WTC11 (cell line): ENCODE measurements at regions not wholly inside any gene's neighbourhood (a gene's known extent, or its start where the extent isn't known, plus 50 kb on each side); places are given as distances from the start of the nearest gene placed in this dataset.
"Not testable (repeated sequence)": the region's sequence is repeated elsewhere in the genome, so short reads cannot be mapped to it uniquely, and the experiment has no call there.

Experiments
- ATAC-seq: fragments of 200-7000 bp; cut with Tn5 transposase; 2 replicates; pipeline ENCODE4 v1.10.0; 2021; ENCODE audit warnings: mild to moderate bottlenecking, moderate library complexity
- CTCF ChIA-PET: fragments of 300-600 bp; sonication (Branson Sonifier 250); formaldehyde crosslinking; loops from one replicate; lab custom pipeline; 2021; ENCODE audit warnings: antibody characterized with exemption; lab: Charles Lee
- POLR2A ChIA-PET: fragments of 350-600 bp; sonication (Branson Sonifier 250); formaldehyde crosslinking; loops from one replicate; lab custom pipeline; 2021; ENCODE audit warnings: antibody characterized with exemption; lab: Charles Lee
- DNase-seq: peaks from one replicate; pipeline ENCODE4 v3.0.0; 2021; ENCODE audit warnings: low spot score
- H3K27ac Mint-ChIP-seq: 2 replicates; pipeline ENCODE4 v1.8.0; 2021; ENCODE audit warnings: mixed read lengths
- H3K27me3 Mint-ChIP-seq: 2 replicates; pipeline ENCODE4 v1.8.0; 2021; ENCODE audit warnings: low read depth, mild to moderate bottlenecking, moderate library complexity, mixed read lengths
- H3K36me3 Mint-ChIP-seq: 2 replicates; pipeline ENCODE4 v1.8.0; 2021; ENCODE audit warnings: mixed read lengths
- H3K4me1 Mint-ChIP-seq: 2 replicates; pipeline ENCODE4 v1.8.0; 2022; ENCODE audit warnings: mixed read lengths
- H3K4me3 Mint-ChIP-seq: 2 replicates; pipeline ENCODE4 v1.8.0; 2021; ENCODE audit warnings: mild to moderate bottlenecking, moderate library complexity, mixed read lengths
- H3K9me3 Mint-ChIP-seq: 2 replicates; pipeline ENCODE4 v1.8.0; 2021; ENCODE audit warnings: mixed read lengths
- AR ChIP-seq: fragments of 250-450 bp; sonication (Bioruptor Pico); IDR thresholded peaks from 2 replicates; pipeline ENCODE4 v1.9.0; 2021; ENCODE audit warnings: mild to moderate bottlenecking
- E2F4 ChIP-seq: sonication (generic); formaldehyde crosslinking; IDR thresholded peaks from 2 replicates; pipeline ENCODE4 v1.8.1; 2022; ENCODE audit warnings: low read depth, mild to moderate bottlenecking, moderate library complexity, missing genetic modification reagents, borderline replicate concordance
- E2F5 ChIP-seq: sonication (generic); formaldehyde crosslinking; IDR thresholded peaks from 2 replicates; pipeline ENCODE4 v1.8.1; 2022; ENCODE audit warnings: mild to moderate bottlenecking, moderate library complexity, missing genetic modification reagents
- ETV6 ChIP-seq: sonication (generic); formaldehyde crosslinking; IDR thresholded peaks from 2 replicates; pipeline ENCODE4 v1.8.1; 2022; ENCODE audit warnings: mild to moderate bottlenecking, missing genetic modification reagents
- FOXJ3 ChIP-seq: sonication (generic); formaldehyde crosslinking; IDR thresholded peaks from 2 replicates; pipeline ENCODE4 v1.9.0; 2021; ENCODE audit warnings: missing genetic modification reagents, mild to moderate bottlenecking, borderline replicate concordance
- FOXK1 ChIP-seq: sonication (generic); formaldehyde crosslinking; IDR thresholded peaks from 2 replicates; pipeline ENCODE4 v1.8.0; 2022; ENCODE audit warnings: mild to moderate bottlenecking, moderate library complexity, missing genetic modification reagents
- JUN ChIP-seq: sonication (generic); formaldehyde crosslinking; IDR thresholded peaks from 2 replicates; pipeline ENCODE4 v1.8.0; 2023; ENCODE audit warnings: mild to moderate bottlenecking, missing genetic modification reagents
- MYBL2 ChIP-seq: sonication (generic); formaldehyde crosslinking; IDR thresholded peaks from 2 replicates; pipeline ENCODE4 v1.8.1; 2023; ENCODE audit warnings: mild to moderate bottlenecking, moderate library complexity, missing genetic modification reagents
- NR2C2 ChIP-seq: sonication (generic); formaldehyde crosslinking; IDR thresholded peaks from 2 replicates; pipeline ENCODE4 v1.8.0; 2022; ENCODE audit warnings: mild to moderate bottlenecking, missing genetic modification reagents
- SOX15 ChIP-seq: fragments of 250-450 bp; sonication (Bioruptor Pico); IDR thresholded peaks from 2 replicates; pipeline ENCODE4 v1.9.0; 2021; ENCODE audit warnings: mild to moderate bottlenecking
- SP1 ChIP-seq: sonication (generic); formaldehyde crosslinking; conservative IDR thresholded peaks from 2 replicates; pipeline ENCODE4 v1.8.1; 2022; ENCODE audit warnings: missing genetic modification reagents
- TEAD4 ChIP-seq: sonication (generic); formaldehyde crosslinking; IDR thresholded peaks from 2 replicates; pipeline ENCODE4 v1.8.0; 2022; ENCODE audit warnings: mild to moderate bottlenecking, missing genetic modification reagents
- TF ChIP-seq, protein P1 (sequence below): sonication (generic); formaldehyde crosslinking; IDR thresholded peaks from 2 replicates; pipeline ENCODE4 v1.8.1; 2022; ENCODE audit warnings: missing genetic modification reagents, borderline replicate concordance
- TF ChIP-seq, protein P2 (sequence below): sonication (generic); formaldehyde crosslinking; IDR thresholded peaks from 2 replicates; pipeline ENCODE4 v1.8.0; 2023; ENCODE audit warnings: mild to moderate bottlenecking, missing genetic modification reagents
- TF ChIP-seq, protein P3 (sequence below): fragments of 250-450 bp; sonication (Bioruptor Pico); IDR thresholded peaks from 2 replicates; pipeline ENCODE4 v1.9.0; 2021; ENCODE audit warnings: mild to moderate bottlenecking, borderline replicate concordance
- TF ChIP-seq, protein P4 (sequence below): sonication (generic); formaldehyde crosslinking; IDR thresholded peaks from 2 replicates; pipeline ENCODE4 v1.8.1; 2023; ENCODE audit warnings: mild to moderate bottlenecking, missing genetic modification reagents

- Mint-ChIP-seq H3K36me3 (peaks cover 48% of the 10 kb centered on the region), H3K4me1 (peaks cover 17% of the 10 kb centered on the region), H3K27me3 (no peaks in the 10 kb centered on the region), H3K4me3 (no peak overlapping the region), H3K9me3 (peaks cover 52% of the 10 kb centered on the region), H3K27ac (no peak overlapping the region)
- DNase-seq: no peak
- POLR2A ChIA-PET: no interaction called here
- no peak for ATAC-seq
- CTCF ChIA-PET: interaction anchor here (1.7 kb wide), 1 partner anchor 18 kb away, joined by 3 read pairs; no protein-coding TSS in a partner anchor
- TF ChIP-seq ETV6 (no peak), FOXJ3 (CRISPR knock-in tag) (no peak), TEAD4 (CRISPR knock-in tag) (no peak), NR2C2 (CRISPR knock-in tag) (no peak), E2F4 (CRISPR knock-in tag) (no peak)
Measured at GRCh38 chr4:112836895-112837294, 200.0 kb downstream of the LARP7 start.

- POLR2A ChIA-PET, H3K27ac Mint-ChIP-seq, H3K27me3 Mint-ChIP-seq, H3K4me3 Mint-ChIP-seq, ATAC-seq, DNase-seq: not testable (repeated sequence)
- Mint-ChIP-seq H3K4me1 (peaks cover 26% of the 10 kb centered on the region), H3K36me3 (peaks cover 39% of the 10 kb centered on the region), H3K9me3 (peaks cover 41% of the 10 kb centered on the region)
- CTCF ChIA-PET: interaction anchor here (1.7 kb wide), 1 partner anchor 17 kb away, joined by 3 read pairs; no protein-coding TSS in a partner anchor
Measured at GRCh38 chr4:112838015-112838414, 201.1 kb downstream of the LARP7 start.

DNA sequence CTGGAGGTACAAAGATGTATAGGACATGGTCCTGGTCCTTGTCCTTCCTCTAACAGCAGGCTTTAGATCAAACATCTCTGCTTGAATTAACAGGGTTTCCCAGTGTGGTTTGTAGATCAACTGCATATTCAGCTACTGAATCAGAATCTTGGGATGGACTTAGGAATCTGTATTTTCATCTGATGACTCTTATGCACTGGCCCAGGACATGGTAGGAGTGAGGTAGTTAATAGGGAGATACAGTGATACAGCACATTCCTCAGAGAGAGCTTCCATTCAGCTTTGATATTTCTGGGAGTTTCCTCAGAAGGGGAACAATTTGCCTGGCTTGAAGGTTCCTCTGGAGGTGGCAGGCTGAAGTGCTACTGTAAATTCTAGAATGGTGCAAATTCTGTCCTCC, 203.1 kb downstream of the LARP7 start:
- H3K4me3 Mint-ChIP-seq: no peak overlapping the region
- CTCF ChIA-PET: interaction anchor here (1.3 kb wide), 1 partner anchor 75 kb away, joined by 6 read pairs; no protein-coding TSS in a partner anchor
- TF ChIP-seq, protein P1, sequence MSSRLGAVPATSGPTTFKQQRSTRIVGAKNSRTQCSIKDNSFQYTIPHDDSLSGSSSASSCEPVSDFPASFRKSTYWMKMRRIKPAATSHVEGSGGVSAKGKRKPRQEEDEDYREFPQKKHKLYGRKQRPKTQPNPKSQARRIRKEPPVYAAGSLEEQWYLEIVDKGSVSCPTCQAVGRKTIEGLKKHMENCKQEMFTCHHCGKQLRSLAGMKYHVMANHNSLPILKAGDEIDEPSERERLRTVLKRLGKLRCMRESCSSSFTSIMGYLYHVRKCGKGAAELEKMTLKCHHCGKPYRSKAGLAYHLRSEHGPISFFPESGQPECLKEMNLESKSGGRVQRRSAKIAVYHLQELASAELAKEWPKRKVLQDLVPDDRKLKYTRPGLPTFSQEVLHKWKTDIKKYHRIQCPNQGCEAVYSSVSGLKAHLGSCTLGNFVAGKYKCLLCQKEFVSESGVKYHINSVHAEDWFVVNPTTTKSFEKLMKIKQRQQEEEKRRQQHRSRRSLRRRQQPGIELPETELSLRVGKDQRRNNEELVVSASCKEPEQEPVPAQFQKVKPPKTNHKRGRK (CRISPR knock-in tag): no peak
- TF ChIP-seq, protein P2, sequence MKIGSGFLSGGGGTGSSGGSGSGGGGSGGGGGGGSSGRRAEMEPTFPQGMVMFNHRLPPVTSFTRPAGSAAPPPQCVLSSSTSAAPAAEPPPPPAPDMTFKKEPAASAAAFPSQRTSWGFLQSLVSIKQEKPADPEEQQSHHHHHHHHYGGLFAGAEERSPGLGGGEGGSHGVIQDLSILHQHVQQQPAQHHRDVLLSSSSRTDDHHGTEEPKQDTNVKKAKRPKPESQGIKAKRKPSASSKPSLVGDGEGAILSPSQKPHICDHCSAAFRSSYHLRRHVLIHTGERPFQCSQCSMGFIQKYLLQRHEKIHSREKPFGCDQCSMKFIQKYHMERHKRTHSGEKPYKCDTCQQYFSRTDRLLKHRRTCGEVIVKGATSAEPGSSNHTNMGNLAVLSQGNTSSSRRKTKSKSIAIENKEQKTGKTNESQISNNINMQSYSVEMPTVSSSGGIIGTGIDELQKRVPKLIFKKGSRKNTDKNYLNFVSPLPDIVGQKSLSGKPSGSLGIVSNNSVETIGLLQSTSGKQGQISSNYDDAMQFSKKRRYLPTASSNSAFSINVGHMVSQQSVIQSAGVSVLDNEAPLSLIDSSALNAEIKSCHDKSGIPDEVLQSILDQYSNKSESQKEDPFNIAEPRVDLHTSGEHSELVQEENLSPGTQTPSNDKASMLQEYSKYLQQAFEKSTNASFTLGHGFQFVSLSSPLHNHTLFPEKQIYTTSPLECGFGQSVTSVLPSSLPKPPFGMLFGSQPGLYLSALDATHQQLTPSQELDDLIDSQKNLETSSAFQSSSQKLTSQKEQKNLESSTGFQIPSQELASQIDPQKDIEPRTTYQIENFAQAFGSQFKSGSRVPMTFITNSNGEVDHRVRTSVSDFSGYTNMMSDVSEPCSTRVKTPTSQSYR (CRISPR knock-in tag): no peak
- TF ChIP-seq ETV6: no peak
- TF ChIP-seq FOXK1 (CRISPR knock-in tag): no peak
- TF ChIP-seq, protein P3, sequence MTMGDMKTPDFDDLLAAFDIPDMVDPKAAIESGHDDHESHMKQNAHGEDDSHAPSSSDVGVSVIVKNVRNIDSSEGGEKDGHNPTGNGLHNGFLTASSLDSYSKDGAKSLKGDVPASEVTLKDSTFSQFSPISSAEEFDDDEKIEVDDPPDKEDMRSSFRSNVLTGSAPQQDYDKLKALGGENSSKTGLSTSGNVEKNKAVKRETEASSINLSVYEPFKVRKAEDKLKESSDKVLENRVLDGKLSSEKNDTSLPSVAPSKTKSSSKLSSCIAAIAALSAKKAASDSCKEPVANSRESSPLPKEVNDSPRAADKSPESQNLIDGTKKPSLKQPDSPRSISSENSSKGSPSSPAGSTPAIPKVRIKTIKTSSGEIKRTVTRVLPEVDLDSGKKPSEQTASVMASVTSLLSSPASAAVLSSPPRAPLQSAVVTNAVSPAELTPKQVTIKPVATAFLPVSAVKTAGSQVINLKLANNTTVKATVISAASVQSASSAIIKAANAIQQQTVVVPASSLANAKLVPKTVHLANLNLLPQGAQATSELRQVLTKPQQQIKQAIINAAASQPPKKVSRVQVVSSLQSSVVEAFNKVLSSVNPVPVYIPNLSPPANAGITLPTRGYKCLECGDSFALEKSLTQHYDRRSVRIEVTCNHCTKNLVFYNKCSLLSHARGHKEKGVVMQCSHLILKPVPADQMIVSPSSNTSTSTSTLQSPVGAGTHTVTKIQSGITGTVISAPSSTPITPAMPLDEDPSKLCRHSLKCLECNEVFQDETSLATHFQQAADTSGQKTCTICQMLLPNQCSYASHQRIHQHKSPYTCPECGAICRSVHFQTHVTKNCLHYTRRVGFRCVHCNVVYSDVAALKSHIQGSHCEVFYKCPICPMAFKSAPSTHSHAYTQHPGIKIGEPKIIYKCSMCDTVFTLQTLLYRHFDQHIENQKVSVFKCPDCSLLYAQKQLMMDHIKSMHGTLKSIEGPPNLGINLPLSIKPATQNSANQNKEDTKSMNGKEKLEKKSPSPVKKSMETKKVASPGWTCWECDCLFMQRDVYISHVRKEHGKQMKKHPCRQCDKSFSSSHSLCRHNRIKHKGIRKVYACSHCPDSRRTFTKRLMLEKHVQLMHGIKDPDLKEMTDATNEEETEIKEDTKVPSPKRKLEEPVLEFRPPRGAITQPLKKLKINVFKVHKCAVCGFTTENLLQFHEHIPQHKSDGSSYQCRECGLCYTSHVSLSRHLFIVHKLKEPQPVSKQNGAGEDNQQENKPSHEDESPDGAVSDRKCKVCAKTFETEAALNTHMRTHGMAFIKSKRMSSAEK (CRISPR knock-in tag): no peak
- TF ChIP-seq MYBL2: no peak
- no peak for TF ChIP-seq TEAD4 (CRISPR knock-in tag)
- no peak for TF ChIP-seq AR
- TF ChIP-seq, protein P4, sequence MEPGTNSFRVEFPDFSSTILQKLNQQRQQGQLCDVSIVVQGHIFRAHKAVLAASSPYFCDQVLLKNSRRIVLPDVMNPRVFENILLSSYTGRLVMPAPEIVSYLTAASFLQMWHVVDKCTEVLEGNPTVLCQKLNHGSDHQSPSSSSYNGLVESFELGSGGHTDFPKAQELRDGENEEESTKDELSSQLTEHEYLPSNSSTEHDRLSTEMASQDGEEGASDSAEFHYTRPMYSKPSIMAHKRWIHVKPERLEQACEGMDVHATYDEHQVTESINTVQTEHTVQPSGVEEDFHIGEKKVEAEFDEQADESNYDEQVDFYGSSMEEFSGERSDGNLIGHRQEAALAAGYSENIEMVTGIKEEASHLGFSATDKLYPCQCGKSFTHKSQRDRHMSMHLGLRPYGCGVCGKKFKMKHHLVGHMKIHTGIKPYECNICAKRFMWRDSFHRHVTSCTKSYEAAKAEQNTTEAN (CRISPR knock-in tag): no peak
- no peak for TF ChIP-seq SP1 (CRISPR knock-in tag)
- TF ChIP-seq JUN (CRISPR knock-in tag): no peak
- TF ChIP-seq E2F5 (CRISPR knock-in tag): no peak
- no peak for TF ChIP-seq SOX15 (CRISPR knock-in tag)

More for the DNA sequence above, 203.1 kb downstream of the LARP7 start:
- POLR2A ChIA-PET: interaction anchor here (1.2 kb wide), 1 partner anchor 23 kb away, joined by 3 read pairs; no protein-coding TSS in a partner anchor
- Mint-ChIP-seq H3K9me3 (peaks cover 27% of the 10 kb centered on the region), H3K27me3 (no peaks in the 10 kb centered on the region), H3K36me3 (peaks cover 30% of the 10 kb centered on the region), H3K27ac (peak overlapping the region; percentile 4; the same call in 1 of the 2 replicates), H3K4me1 (peaks cover 29% of the 10 kb centered on the region)
- ATAC-seq (peak; percentile 56), DNase-seq (no peak)
